Stomach (tissue), 8 donors: ENCODE measurements at regions not wholly inside any gene's neighbourhood (a gene's known extent, or its start where the extent isn't known, plus 50 kb on each side); places are given as distances from the start of the nearest gene placed in this dataset.

Source experiments
- DNase-seq, 2 donors: peaks; one replicate each; pipeline versions ENCODE4 v3.0.0 to v3.0.0-alpha.2; 2013 to 2019
- H3K27ac ChIP-seq, 5 donors: fragments of 200-600 bp in 4 of 5; sonication (generic) in 4 of 5; one replicate each; pipeline ENCODE4 v1.5.1; 2013 to 2019; ENCODE audit warnings: mild to moderate bottlenecking in 1 of 5, moderate library complexity in 1 of 5
- H3K27me3 ChIP-seq, 3 donors: fragments of 200-600 bp; sonication (generic); one replicate each; pipeline ENCODE4 v1.5.1; 2017 to 2019; ENCODE audit warnings: mixed run types in 1 of 3
- H3K36me3 ChIP-seq, 4 donors: fragments of 200-600 bp; sonication (generic); 1 replicate in 3 of 4; 2 replicates in 1 of 4; pipeline ENCODE4 v1.5.1; 2016 to 2019
- H3K4me1 ChIP-seq, 4 donors: fragments of 200-600 bp; sonication (generic); one replicate each; pipeline ENCODE4 v1.5.1; 2016 to 2019
- H3K4me3 ChIP-seq, 4 donors: fragments of 200-600 bp; sonication (generic) in 3 of 4; one replicate each; pipeline ENCODE4 v1.5.1; 2016 to 2019; ENCODE audit warnings: mild to moderate bottlenecking in 1 of 4
- H3K9me3 ChIP-seq, 4 donors: fragments of 200-600 bp; sonication (generic); one replicate each; pipeline ENCODE4 v1.5.1; 2016 to 2019
- CTCF ChIP-seq, 7 experiments: fragments of 450-650 bp in 4 of 7; fragments of 200-600 bp in 3 of 7; sonication (generic) in 3 of 7; IDR thresholded peaks; one replicate each; pipeline ENCODE4 v1.5.1; 2016 to 2019; ENCODE audit warnings: antibody characterized with exemption in 7 of 7, control low read depth in 2 of 7, mild to moderate bottlenecking in 1 of 7
- EP300 ChIP-seq: sonication (generic); formaldehyde crosslinking; IDR thresholded peaks from one replicate; pipeline ENCODE4 v1.6.1; 2017; ENCODE audit warnings: antibody characterized with exemption
- POLR2A ChIP-seq, 4 donors: fragments of 450-650 bp; IDR thresholded peaks; one replicate each; pipeline ENCODE4 v1.6.1; 2016; ENCODE audit warnings: antibody characterized with exemption in 4 of 4, control low read depth in 2 of 4, mild to moderate bottlenecking in 1 of 4, moderate library complexity in 1 of 4
- POLR2AphosphoS5 ChIP-seq, 3 donors: sonication (generic); formaldehyde crosslinking; IDR thresholded peaks; one replicate each; pipeline ENCODE4 v1.6.1; 2016; ENCODE audit warnings: antibody characterized with exemption in 3 of 3
- WGBS, 5 donors: extraction: QIAGEN DNeasy Blood & Tissue Kit in 3 of 5; methylation state at CpG; one replicate each; pipeline versions ENCODE4 v1.1.5 to v1.1.7; 2013 to 2018; 5-methylcytosine and 5-hydroxymethylcytosine counted together
- intact Hi-C: fragments of 100-400 bp; cut with DNase I; formaldehyde crosslinking; loops from one replicate; pipeline ENCODE4 v1.15.1; 2023; ENCODE audit warnings: low total_unique reads
- donor health status: healthy with polysubstance abuse.
- donor health status: Bipolar disorder and iron deficiency.
- donor health status: healthy.

GRCh38 chr7:27398851-27399250 is 156.2 kb downstream of the EVX1 start:
- TF ChIP-seq POLR2AphosphoS5 (IDR thresholded peaks at IDR 0.05): no peak
- TF ChIP-seq EP300: no peak
- no peak for TF ChIP-seq POLR2A (IDR thresholded peaks at IDR 0.05)
- no peak for TF ChIP-seq CTCF (IDR thresholded peaks at IDR 0.05)
- 44 to 72% (median 58%) methylated on average over 3 of the region's 3 CpGs for WGBS, 5 donors
- H3K27me3 ChIP-seq: peaks cover 0 to 14% (median 0%) of the 10 kb centered on the region in 3 donors
- H3K36me3 ChIP-seq: no peaks in the 10 kb centered on the region
- no peak overlapping the region for H3K27ac ChIP-seq
- H3K4me3 ChIP-seq: no peak overlapping the region
- intact Hi-C loops: no loop called here
- no peaks in the 10 kb centered on the region for H3K4me1 ChIP-seq
- peaks cover 0 to 6% (median 2%) of the 10 kb centered on the region in 4 donors for H3K9me3 ChIP-seq
- DNase-seq: peak in 1 of 2 donors; percentile 44

- TF ChIP-seq CTCF (IDR thresholded peaks at IDR 0.05): no peak
- TF ChIP-seq EP300: no peak
- intact Hi-C loops: no loop called here
- no peak overlapping the region for H3K27ac ChIP-seq
- no peaks in the 10 kb centered on the region for H3K4me1 ChIP-seq
- H3K9me3 ChIP-seq: no peaks in the 10 kb centered on the region
- peaks cover 0 to 14% (median 0%) of the 10 kb centered on the region in 3 donors for H3K27me3 ChIP-seq
- no peak overlapping the region for H3K4me3 ChIP-seq
- no peak for DNase-seq
- H3K36me3 ChIP-seq: no peaks in the 10 kb centered on the region
- WGBS, 5 donors: 54 to 75% (median 68%) methylated on average over 11 of the region's 11 CpGs
Observed at GRCh38 chr7:27399791-27400567, 157.4 kb downstream of the EVX1 start.

GRCh38 chr7:27405780-27406179 is 163.2 kb downstream of the EVX1 start:
- no peak overlapping the region for H3K4me3 ChIP-seq
- no peaks in the 10 kb centered on the region for H3K9me3 ChIP-seq
- DNase-seq: no peak
- no peak overlapping the region for H3K27ac ChIP-seq
- no peaks in the 10 kb centered on the region for H3K36me3 ChIP-seq
- no peak for TF ChIP-seq EP300
- 87 to 93% (median 91%) methylated on average over 8 of the region's 8 CpGs for WGBS, 5 donors
- intact Hi-C loops: no loop called here
- H3K27me3 ChIP-seq: peaks cover 0 to 4% (median 0%) of the 10 kb centered on the region in 3 donors
- no peaks in the 10 kb centered on the region for H3K4me1 ChIP-seq

- intact Hi-C loops: no loop called here
- TF ChIP-seq EP300 (no peak), POLR2AphosphoS5 (IDR thresholded peaks at IDR 0.05) (no peak), POLR2A (IDR thresholded peaks at IDR 0.05) (no peak), CTCF (IDR thresholded peaks at IDR 0.05) (no peak)
- H3K36me3 ChIP-seq: no peaks in the 10 kb centered on the region
- H3K9me3 ChIP-seq: no peaks in the 10 kb centered on the region
- no peak for DNase-seq
- no peak overlapping the region for H3K27ac ChIP-seq
- H3K27me3 ChIP-seq: peaks cover 0 to 4% (median 0%) of the 10 kb centered on the region in 3 donors
- no peaks in the 10 kb centered on the region for H3K4me1 ChIP-seq
- H3K4me3 ChIP-seq: no peak overlapping the region
- WGBS, 5 donors: 57 to 100% (median 77%) methylated on average over 3 of the region's 3 CpGs
Observed at GRCh38 chr7:27409311-27409710, 166.7 kb downstream of the EVX1 start.

- WGBS, 5 donors: 56 to 75% (median 60%) methylated on average over 2 of the region's 2 CpGs
- intact Hi-C loops: no loop called here
- H3K27me3 ChIP-seq: peaks cover 0 to 4% (median 0%) of the 10 kb centered on the region in 3 donors
- no peaks in the 10 kb centered on the region for H3K36me3 ChIP-seq
- TF ChIP-seq EP300 (no peak), POLR2AphosphoS5 (IDR thresholded peaks at IDR 0.05) (no peak), CTCF (IDR thresholded peaks at IDR 0.05) (no peak), POLR2A (IDR thresholded peaks at IDR 0.05) (no peak)
- H3K9me3 ChIP-seq: no peaks in the 10 kb centered on the region
- DNase-seq: no peak
- H3K27ac ChIP-seq: no peak overlapping the region
- H3K4me3 ChIP-seq: no peak overlapping the region
- no peaks in the 10 kb centered on the region for H3K4me1 ChIP-seq
Observed at GRCh38 chr7:27409776-27410175, 167.2 kb downstream of the EVX1 start.
